ENCODE measurements at regions not wholly inside any gene's neighbourhood (a gene's known extent, or its start where the extent isn't known, plus 50 kb on each side); places are given as distances from the start of the nearest gene placed in this dataset.

GRCh38 chr16:63563819-63564505, 1527.7 kb upstream of the CDH8 start:
- TF ChIP-seq YY1 (IDR thresholded peaks at IDR 0.05; ENCODE audit: low read depth) (no peak), EGR1 (IDR thresholded peaks at IDR 0.05) (no peak), CREB1 (IDR thresholded peaks at IDR 0.05; ENCODE audit: low read depth) (no peak), REST (IDR thresholded peaks at IDR 0.05; ENCODE audit: low read depth) (no peak), FOXM1 (IDR thresholded peaks at IDR 0.05; ENCODE audit: borderline replicate concordance, low read depth) (no peak), EP300 (IDR thresholded peaks at IDR 0.05; ENCODE audit: borderline replicate concordance) (no peak), TAF1 (IDR thresholded peaks at IDR 0.05; ENCODE audit: low read depth) (no peak), RAD21 (IDR thresholded peaks at IDR 0.05; ENCODE audit: low read depth) (no peak)
